Activated naive CD8-positive, alpha-beta T cell treated with anti-CD3 and anti-CD28 coated beads, Interleukin-2, amount 50 U/mL, for 24 hours (primary cell): ENCODE measurements at regions not wholly inside any gene's neighbourhood (a gene's known extent, or its start where the extent isn't known, plus 50 kb on each side); places are given as distances from the start of the nearest gene placed in this dataset.

ENCODE experiments used
- ATAC-seq: fragments of 150-1000 bp; cut with Tn5 transposase; one replicate; pipeline ENCODE4 v1.10.0; 2021
- DNase-seq: peaks from one replicate; pipeline ENCODE4 v3.0.0; 2021
- H3K27ac Mint-ChIP-seq: one replicate; pipeline ENCODE4 v1.8.0; 2021; ENCODE audit warnings: mild to moderate bottlenecking, mixed read lengths
- H3K27me3 Mint-ChIP-seq: one replicate; pipeline ENCODE4 v1.8.0; 2021; ENCODE audit warnings: mixed read lengths
- H3K36me3 Mint-ChIP-seq: one replicate; pipeline ENCODE4 v1.8.0; 2021; ENCODE audit warnings: low read depth, mixed read lengths
- H3K4me1 Mint-ChIP-seq: one replicate; pipeline ENCODE4 v1.8.0; 2021; ENCODE audit warnings: mixed read lengths
- H3K4me3 Mint-ChIP-seq: one replicate; pipeline ENCODE4 v1.8.0; 2021; ENCODE audit warnings: mild to moderate bottlenecking, moderate library complexity, mixed read lengths
- H3K9me3 Mint-ChIP-seq: one replicate; pipeline ENCODE4 v1.8.0; 2021; ENCODE audit warnings: mixed read lengths

DNA sequence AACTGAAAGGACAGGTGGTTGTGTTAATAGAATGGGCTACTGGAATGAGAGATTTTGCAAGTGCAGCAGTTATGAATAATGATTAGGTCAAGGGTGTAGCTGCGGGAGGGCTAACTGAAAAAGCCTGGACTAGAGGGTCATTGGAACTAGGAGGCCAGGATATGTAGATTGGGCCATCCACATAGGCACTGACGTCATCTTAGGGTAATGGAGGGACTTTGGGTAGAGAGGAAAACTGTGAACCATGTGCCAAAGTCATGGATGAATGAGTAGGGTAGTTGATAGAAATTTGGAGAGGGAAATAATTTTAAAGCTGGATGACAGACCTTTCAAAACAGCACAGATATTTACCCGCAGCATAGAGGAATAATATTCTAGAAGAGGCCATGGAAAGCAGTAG lies 123.6 kb upstream of the SLITRK2 start:
- Mint-ChIP-seq H3K4me1 (no peaks in the 10 kb centered on the region), H3K4me3 (no peak overlapping the region), H3K9me3 (peaks cover 5% of the 10 kb centered on the region), H3K27me3 (no peaks in the 10 kb centered on the region), H3K27ac (no peak overlapping the region), H3K36me3 (no peaks in the 10 kb centered on the region)
- DNase-seq (no peak), ATAC-seq (no peak)

DNA sequence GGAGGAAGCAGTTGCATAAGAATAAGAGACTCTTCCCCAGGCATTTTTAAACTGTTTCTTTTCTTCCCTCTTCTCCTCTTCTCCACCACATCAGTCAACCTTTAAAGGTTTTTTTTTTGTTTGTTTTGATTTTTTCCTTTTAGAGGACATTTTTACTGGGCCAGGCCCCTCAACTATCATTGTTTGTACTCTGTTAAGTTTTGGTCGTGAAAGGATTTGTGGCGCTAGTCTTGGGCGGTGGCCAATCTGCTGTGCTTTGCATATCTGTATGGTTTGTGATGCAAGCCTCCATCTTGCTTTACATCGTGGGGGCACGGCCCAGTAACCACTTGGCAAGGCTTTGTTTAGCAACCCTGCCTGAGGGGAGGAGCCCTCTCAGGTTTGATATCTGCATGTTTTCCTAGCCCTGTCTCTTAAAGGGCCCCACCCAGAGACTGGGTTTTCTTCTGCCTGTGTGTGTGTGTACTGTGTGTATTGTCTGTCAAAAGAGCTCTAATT lies 101.9 kb upstream of the SLITRK2 start:
- no peak overlapping the region for H3K4me3 Mint-ChIP-seq
- no peaks in the 10 kb centered on the region for H3K4me1 Mint-ChIP-seq
- no peak overlapping the region for H3K27ac Mint-ChIP-seq
- no peaks in the 10 kb centered on the region for H3K36me3 Mint-ChIP-seq
- DNase-seq (no peak), ATAC-seq (no peak)
- H3K27me3 Mint-ChIP-seq: no peaks in the 10 kb centered on the region
- no peaks in the 10 kb centered on the region for H3K9me3 Mint-ChIP-seq

DNA sequence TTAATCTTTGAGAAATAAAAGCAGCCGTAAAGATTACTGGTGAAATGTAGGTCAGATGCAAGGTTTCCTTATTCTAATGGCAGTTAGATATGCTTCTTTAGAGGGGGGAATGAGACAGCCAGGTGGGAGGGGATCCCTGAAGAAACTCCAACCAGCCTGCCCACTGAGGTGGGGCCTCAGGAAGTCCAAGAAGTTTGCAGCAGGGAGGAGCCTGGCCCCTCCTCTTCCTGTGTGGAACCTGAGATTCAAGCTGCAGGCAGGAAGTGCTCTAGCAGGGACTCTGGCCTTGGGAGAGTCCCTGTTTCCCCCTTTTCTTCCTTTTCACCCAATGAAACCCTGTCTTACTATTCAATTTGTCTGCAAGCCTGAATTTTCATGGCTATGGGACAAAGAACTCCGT lies 101.4 kb upstream of the SLITRK2 start:
- Mint-ChIP-seq H3K4me3 (no peak overlapping the region), H3K4me1 (no peaks in the 10 kb centered on the region), H3K9me3 (no peaks in the 10 kb centered on the region), H3K27ac (no peak overlapping the region), H3K36me3 (no peaks in the 10 kb centered on the region), H3K27me3 (no peaks in the 10 kb centered on the region)
- no peak for DNase-seq
- ATAC-seq: no peak

DNA sequence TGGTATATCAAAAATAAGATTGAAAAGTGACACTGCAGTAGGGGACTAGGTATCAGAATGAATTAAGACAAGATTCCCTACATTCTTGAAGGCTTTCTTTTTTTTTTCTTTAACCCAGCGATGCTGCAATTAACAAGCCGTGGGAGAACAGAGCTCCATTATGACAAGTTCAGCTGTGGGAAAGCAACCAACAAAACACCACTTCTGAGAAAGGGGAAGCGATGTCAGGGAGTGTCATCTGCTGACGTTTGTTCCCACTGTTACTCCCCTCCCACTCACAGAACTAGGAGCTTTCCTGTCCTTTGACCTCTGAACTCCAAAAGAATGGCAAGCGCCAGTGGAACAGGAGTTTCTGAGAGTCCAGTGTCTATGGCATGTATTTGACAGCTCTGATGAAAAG lies 90.2 kb upstream of the SLITRK2 start:
- Mint-ChIP-seq H3K4me1 (no peaks in the 10 kb centered on the region), H3K9me3 (no peaks in the 10 kb centered on the region), H3K36me3 (no peaks in the 10 kb centered on the region), H3K4me3 (no peak overlapping the region), H3K27me3 (no peaks in the 10 kb centered on the region), H3K27ac (no peak overlapping the region)
- DNase-seq (no peak), ATAC-seq (no peak)

DNA sequence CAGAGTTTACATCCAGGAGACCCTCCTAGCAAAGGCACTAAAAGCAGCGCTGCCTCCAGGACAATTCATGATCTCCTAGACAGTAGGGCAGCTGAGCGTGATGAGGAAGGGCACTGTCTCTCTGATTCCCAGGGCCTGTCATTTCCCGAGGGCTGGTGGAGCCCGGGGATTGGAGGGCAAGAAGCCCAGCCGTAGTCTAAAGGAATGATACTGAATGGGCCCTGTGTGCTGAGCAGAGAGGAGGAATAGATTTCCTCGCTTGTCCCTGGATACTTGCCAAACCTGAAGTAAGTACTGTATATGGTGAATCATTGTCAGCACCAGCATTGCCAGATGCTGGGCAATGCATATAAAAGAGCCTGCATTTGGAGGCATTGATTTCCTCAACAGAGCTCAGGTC lies 88.0 kb upstream of the SLITRK2 start:
- Mint-ChIP-seq H3K9me3 (no peaks in the 10 kb centered on the region), H3K27ac (no peak overlapping the region)
- no peak for DNase-seq

DNA sequence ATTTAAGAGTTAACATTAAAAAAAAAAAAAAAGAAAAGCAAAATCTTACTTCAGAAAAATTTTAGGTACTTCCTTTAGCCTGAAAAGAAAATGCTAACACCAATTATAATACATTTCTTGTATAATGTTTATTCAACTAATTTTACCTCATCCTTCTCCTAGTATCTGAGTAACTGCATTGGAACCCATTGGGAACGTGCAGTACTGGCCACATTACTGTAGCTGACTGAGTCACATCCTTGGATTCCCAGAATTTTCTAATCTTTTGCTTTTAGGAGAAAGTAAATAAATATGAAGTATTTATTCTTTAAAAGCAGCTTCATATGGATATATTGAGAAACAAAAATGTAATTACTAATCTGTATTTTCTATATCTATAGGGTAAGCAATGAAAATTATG lies 82.6 kb upstream of the SLITRK2 start:
- ATAC-seq: no peak
- H3K4me3 Mint-ChIP-seq: no peak overlapping the region
- no peaks in the 10 kb centered on the region for H3K36me3 Mint-ChIP-seq
- H3K27me3 Mint-ChIP-seq: no peaks in the 10 kb centered on the region
- H3K4me1 Mint-ChIP-seq: no peaks in the 10 kb centered on the region
- no peaks in the 10 kb centered on the region for H3K9me3 Mint-ChIP-seq
- DNase-seq: no peak
- no peak overlapping the region for H3K27ac Mint-ChIP-seq

More for the DNA sequence above, 88.0 kb upstream of the SLITRK2 start:
- Mint-ChIP-seq H3K4me3 (no peak overlapping the region), H3K36me3 (no peaks in the 10 kb centered on the region), H3K27me3 (no peaks in the 10 kb centered on the region), H3K4me1 (no peaks in the 10 kb centered on the region)
- no peak for ATAC-seq

DNA sequence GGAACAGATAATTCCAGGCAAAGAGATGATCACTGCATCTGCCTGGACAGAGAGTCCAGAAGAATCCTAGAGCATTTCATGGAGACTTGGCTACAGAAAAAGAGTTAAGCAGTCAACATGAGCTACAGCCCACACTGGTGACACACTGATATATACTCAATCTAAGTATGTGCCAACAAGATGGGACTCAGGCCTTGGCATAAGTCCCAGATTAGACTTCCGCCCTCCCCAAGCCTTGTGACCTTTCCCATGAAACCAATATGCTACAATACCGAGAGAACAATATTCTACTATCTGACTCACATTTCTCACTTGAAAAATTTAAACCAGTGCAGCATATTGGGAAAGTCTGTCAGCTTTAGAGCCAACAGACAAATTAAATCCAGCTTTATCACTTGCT lies 65.7 kb upstream of the SLITRK2 start:
- H3K27ac Mint-ChIP-seq: no peak overlapping the region
- H3K36me3 Mint-ChIP-seq: no peaks in the 10 kb centered on the region
- H3K27me3 Mint-ChIP-seq: no peaks in the 10 kb centered on the region
- H3K4me3 Mint-ChIP-seq: no peak overlapping the region
- ATAC-seq (no peak), DNase-seq (no peak)
- H3K4me1 Mint-ChIP-seq: no peaks in the 10 kb centered on the region
- H3K9me3 Mint-ChIP-seq: peaks cover 4% of the 10 kb centered on the region
